GM21526 (cell line): ENCODE measurements at regions not wholly inside any gene's neighbourhood (a gene's known extent, or its start where the extent isn't known, plus 50 kb on each side); places are given as distances from the start of the nearest gene placed in this dataset.
"Not testable (repeated sequence)": the region's sequence is repeated elsewhere in the genome, so short reads cannot be mapped to it uniquely, and the experiment has no call there.

Source experiments
- ATAC-seq: cut with Tn5 transposase; IDR thresholded peaks from one replicate; pipeline ENCODE4 v1.9.1; 2021; ENCODE audit warnings: moderate library complexity; ENCODE audit not compliant: unreplicated experiment, low FRiP score

- no peak for ATAC-seq
These were observed 651.8 kb downstream of the KIF4B start for GRCh38 chr5:155665361-155665760.

DNA sequence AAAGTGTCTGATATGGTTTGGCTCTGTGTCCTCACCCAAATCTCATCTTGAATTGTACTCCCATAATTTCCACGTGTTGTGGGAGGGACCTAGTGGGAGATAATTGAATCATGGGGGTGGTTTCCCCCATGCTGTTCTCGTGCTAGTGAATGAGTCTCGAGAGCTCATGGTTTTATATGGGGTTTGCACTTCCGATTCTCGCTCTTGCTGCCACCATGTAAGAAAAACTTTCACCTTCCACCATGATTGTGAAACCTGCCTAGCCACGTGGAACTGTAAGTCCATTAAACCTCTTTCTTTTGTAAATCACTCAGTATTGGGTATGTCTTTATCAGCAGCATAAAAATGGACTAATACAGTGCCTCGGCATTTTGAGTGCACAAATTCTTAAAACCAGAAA lies 655.0 kb upstream of the SGCD start:
- not testable (repeated sequence) for ATAC-seq

DNA sequence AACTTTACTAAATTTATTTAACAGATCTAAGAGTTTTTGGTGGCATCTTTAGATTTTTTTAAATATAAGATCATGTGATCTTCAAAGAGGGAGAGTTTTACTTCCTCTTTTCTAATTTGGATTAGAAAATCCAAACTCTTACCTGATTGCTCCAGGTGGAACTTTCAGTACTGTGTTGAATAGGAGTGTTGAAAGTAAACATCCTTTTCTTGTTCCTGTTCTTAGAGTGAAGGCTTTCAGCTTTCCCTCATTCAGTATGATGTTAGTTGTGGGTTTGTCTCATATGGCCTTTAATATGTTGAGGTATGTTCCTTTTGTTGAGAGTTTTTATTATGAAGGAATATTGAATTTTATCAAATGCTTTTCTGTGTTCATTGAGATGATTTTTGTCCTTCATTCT lies 650.0 kb upstream of the SGCD start:
- ATAC-seq = peak; percentile 88

DNA sequence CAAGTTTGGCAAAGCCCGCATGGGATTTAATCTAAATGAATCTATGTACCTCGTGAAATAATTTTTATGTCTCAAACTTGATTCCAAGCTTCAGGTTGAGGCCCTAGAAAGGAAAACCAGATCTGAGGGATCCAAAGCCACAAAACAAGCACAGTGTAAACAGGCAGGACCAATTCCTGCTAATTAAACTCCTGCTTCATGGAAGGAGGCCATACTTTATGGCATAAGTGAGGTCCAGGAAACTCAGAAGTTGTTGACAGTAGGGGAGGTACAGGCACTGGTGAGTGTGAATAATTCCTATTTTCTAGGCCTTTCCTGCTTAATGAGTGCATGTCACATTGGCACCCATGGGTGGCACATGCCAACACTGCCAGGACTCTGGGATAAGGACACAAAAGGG lies 648.6 kb upstream of the SGCD start:
- no peak for ATAC-seq

GRCh38 chr5:155679530-155679929 lies 647.4 kb upstream of the SGCD start:
- no peak for ATAC-seq

DNA sequence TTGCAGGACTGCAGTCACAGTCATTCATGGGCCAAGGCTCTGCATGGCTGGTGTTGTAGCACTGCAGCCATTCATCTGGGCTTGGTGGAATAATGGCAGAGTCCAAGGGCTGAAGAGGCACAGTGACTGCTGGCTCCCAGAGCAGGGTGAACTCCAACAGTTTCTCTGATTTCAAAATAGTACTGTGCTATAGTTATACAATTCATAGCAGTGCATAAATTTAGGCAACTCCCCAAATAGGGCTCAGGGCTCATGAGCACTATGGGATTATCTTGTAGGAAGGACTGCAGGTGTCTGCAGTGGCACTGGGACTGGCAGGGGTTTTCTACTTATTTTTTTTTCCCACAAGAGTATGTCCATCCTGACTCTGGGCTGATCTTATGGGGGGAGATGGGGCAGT lies 642.5 kb upstream of the SGCD start:
- no peak for ATAC-seq

DNA sequence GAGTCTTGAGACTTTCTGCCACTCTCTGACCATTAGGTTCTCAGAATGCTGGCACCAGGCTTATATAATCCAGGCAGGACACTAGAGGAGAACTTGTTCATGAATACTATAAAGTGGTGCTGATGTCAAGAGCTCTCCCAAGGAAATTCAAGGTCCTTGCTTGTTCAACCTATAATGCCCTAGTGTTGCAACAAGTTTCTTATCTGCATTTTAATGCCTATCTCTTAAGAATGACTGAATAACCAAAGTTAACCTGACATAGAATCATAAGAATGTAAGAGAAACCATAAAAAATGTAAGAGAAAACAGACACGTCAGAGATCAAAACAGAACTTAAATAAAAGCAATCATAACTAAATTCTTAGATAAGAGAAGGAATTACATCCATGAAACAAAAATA lies 640.8 kb upstream of the SGCD start:
- no peak for ATAC-seq

GRCh38 chr5:155689406-155689805 lies 637.6 kb upstream of the SGCD start:
- no peak for ATAC-seq

GRCh38 chr5:155696362-155696761 lies 630.6 kb upstream of the SGCD start:
- no peak for ATAC-seq

DNA sequence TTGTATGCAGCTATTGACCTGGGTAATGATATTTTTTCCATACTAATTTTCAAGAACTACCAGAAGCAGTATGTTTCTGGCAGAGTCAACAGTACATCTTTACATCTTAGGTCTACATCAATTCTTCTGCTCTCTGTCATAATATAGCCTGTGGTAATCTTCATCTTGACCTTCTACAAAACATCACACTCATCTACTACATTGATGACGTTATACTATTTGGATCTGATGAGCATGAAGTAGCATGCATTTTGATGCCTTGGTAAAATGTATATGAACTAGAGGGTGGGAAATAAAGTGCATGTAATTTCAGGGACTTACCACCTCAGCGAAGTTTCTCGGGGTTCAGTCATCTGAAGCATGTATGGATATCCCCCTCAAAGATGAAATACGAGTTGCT lies 629.7 kb upstream of the SGCD start:
- ATAC-seq = no peak

GRCh38 chr5:155699385-155699784 lies 627.6 kb upstream of the SGCD start:
- no peak for ATAC-seq

DNA sequence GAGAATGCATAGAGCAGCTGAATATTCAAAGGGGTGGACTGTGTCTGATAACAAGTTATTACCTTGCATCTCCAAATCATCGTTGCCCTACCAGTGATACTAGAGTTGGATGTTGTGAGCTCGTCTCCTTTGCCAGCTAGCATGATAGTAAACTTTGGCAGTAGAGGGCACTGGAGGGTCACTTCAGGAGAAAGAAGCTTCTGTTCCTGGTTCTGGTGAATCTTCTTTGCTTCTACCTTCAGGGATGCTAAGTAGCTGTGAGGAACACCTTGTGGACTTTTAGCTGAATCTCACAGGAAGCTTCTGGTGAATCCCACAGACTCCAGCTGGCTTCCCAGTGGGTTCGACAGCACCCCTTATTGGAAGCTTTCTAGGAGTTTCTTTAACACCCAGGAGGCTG lies 626.6 kb upstream of the SGCD start:
- ATAC-seq = no peak

GRCh38 chr5:155711882-155712281 lies 615.1 kb upstream of the SGCD start:
- no peak for ATAC-seq

DNA sequence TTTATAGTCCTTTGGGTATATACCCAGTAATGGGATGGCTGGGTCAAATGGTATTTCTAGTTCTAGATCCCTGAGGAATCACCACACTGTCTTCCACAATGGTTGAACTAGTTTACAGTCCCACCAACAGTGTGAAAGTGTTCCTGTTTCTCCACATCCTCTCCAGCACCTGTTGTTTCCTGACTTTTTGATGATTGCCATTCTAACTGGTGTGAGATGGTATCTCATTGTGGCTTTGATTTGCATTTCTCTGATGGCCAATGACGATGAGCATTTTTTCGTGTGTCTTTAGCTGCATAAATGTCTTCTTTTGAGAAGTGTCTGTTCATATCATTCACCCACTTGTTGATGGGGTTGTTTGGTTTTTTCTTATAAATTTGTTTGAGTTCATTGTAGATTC lies 612.5 kb upstream of the SGCD start:
- ATAC-seq = not testable (repeated sequence)

GRCh38 chr5:155726267-155726666 lies 600.7 kb upstream of the SGCD start:
- no peak for ATAC-seq

- no peak for ATAC-seq
These were observed 599.3 kb upstream of the SGCD start for GRCh38 chr5:155727512-155728145.

- no peak for ATAC-seq
These were observed 598.7 kb upstream of the SGCD start for GRCh38 chr5:155728146-155728856.

DNA sequence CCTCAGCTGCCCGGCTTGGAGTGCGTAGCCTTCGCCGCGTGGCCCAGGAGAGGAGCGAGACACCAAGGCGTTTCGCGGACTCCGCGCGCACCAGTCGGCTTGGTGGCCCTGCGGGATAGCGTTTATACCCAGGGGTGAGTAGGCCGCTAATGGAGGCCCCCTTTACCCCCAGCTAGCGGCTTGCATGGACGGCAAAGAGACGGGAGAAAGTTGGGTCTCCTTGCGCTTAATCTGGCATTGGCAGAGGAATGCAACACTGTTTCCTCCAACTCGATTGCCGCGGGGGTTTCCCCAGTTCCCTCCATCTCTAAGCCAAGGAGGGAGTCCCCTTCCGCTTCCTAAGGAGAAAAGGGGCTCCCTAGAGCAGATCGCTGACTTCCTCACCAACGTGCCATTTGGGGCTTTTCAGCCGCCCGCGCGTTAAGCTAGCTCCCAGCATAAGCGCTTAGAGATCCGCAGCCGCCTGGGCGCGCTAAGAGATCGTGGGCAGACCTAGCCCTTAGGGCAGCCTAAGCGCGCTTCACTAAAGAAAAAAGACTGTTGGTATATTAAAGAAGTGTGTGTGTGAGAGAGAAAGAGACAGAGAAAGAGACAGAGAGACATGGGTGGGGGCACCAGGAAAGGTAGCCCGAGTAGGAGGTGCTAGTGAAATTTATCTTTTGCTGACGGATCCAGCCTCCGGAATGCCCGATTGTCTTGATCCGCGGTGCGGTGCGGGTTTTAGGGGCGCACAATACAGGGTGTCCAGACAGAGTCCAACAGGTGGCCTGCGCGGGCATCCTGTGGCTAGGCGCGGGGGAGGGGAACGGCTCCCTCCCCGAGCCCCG lies 597.9 kb upstream of the SGCD start:
- no peak for ATAC-seq

DNA sequence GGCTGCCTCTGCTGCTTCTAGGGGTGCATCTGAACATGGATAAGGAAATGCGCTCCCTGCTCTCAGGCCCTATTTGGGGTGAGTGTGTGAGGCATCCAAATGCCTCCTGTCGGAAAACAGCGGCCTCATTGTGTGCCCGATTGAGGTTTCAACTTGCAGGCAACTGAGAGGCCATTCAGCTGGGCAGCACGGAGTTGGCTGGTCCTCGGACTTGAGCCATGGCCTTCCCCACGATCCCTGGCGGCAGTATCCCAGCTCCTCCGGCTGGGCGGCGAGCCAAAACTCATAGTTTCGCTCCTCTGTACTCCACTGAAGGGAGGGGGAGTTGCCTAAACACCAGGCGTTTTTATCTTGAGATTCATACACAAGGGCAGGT lies 597.3 kb upstream of the SGCD start:
- no peak for ATAC-seq

DNA sequence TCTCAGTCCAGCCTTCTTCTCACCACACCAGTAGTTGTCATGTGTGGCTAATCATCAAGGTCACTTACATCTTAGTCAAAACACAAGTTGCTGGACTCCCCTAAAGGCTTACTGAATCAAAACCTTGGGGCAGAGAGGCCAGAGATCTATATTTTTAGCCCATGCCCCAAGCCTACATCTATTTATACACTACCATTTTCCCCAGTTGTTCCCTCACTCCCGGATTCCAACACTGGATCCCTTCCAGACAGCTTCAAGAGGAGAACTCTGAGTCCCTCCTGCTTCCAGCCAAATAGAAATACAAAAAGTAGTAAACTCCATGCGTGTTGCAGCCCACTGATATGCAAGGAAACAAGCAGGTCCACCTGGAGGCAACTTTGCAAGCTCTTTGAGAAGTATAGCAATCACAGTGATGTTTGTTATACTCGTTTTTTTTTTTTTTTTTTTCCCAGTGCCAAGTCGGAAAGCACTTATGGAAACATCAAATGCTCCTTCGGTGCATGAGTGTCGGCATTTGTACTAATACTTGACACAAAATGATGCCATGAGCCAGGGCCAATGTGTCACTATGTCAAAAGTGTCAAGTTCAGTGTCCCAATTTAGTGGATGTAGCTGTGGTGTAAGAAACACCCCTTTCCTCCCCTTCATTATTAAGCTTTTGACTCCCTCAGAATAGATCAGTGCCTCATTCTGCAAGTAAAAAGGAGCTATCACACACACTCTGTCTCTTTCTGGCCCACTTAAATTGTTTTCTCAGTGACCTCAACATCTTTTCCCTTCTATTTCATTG lies 594.2 kb upstream of the SGCD start:
- ATAC-seq = no peak

- no peak for ATAC-seq
These were observed 593.0 kb upstream of the SGCD start for GRCh38 chr5:155733935-155734334.
